Colonic mucosa (tissue), 4 donors: ENCODE measurements at regions not wholly inside any gene's neighbourhood (a gene's known extent, or its start where the extent isn't known, plus 50 kb on each side); places are given as distances from the start of the nearest gene placed in this dataset.

Source experiments
- DNase-seq: peaks from one replicate; pipeline ENCODE4 v3.0.0-alpha.2; 2020
- H3K27ac ChIP-seq: fragments of 200-600 bp; one replicate; pipeline ENCODE4 v1.8.0; 2021
- H3K27me3 ChIP-seq: fragments of 200-600 bp; one replicate; pipeline ENCODE4 v1.8.0; 2021
- H3K36me3 ChIP-seq: fragments of 200-600 bp; one replicate; pipeline ENCODE4 v1.8.0; 2021
- H3K4me1 ChIP-seq: fragments of 200-600 bp; one replicate; pipeline ENCODE4 v1.8.0; 2021; ENCODE audit warnings: mild to moderate bottlenecking
- H3K4me3 ChIP-seq: fragments of 200-600 bp; one replicate; pipeline ENCODE4 v1.8.0; 2021
- H3K9ac ChIP-seq, 2 donors: one replicate each; pipeline ENCODE4 v1.7.0; 2013; ENCODE audit warnings: control low read depth in 2 of 2, low read depth in 2 of 2, low read length in 2 of 2
- H3K9me3 ChIP-seq: fragments of 200-600 bp; one replicate; pipeline ENCODE4 v1.8.0; 2021
- CTCF ChIP-seq: fragments of 200-600 bp; IDR thresholded peaks from one replicate; pipeline ENCODE4 v1.8.0; 2022; ENCODE audit warnings: antibody characterized with exemption, mild to moderate bottlenecking
- intact Hi-C: fragments of 100-400 bp; cut with DNase I; formaldehyde crosslinking; loops from one replicate; pipeline ENCODE4 v1.14.1; 2022
- donor health status: healthy.
- donor health status: DM: no; HTN: no; CAD: no.
- donor health status: DM: no; HTN: no; CAD: no.

- Histone ChIP-seq H3K4me1 (no peaks in the 10 kb centered on the region), H3K9ac (no peak overlapping the region), H3K36me3 (no peaks in the 10 kb centered on the region), H3K4me3 (no peak overlapping the region), H3K9me3 (no peaks in the 10 kb centered on the region), H3K27me3 (no peaks in the 10 kb centered on the region), H3K27ac (no peak overlapping the region)
- no peak for DNase-seq
- intact Hi-C loops, result loop anchor here (5.0 kb wide), 1 partner anchor 239 kb away; the partner anchor contains the start of gene SNX18
- no peak for TF ChIP-seq CTCF
Measured at GRCh38 chr5:54756301-54756700, 229.1 kb downstream of the ESM1 start.

GRCh38 chr5:54754878-54755277, 230.5 kb downstream of the ESM1 start:
- no peaks in the 10 kb centered on the region for H3K4me1 ChIP-seq
- no peaks in the 10 kb centered on the region for H3K36me3 ChIP-seq
- TF ChIP-seq CTCF, result no peak
- H3K4me3 ChIP-seq, result no peak overlapping the region
- H3K27me3 ChIP-seq, result no peaks in the 10 kb centered on the region
- no peak overlapping the region for H3K27ac ChIP-seq
- no peak overlapping the region for H3K9ac ChIP-seq
- DNase-seq, result no peak
- no peaks in the 10 kb centered on the region for H3K9me3 ChIP-seq
- intact Hi-C loops, result loop anchor here (5.0 kb wide), 1 partner anchor 238 kb away; the partner anchor contains the start of gene SNX18

GRCh38 chr5:54754420-54754819, 231.0 kb downstream of the ESM1 start:
- no peak for DNase-seq
- no peak for TF ChIP-seq CTCF
- Histone ChIP-seq H3K4me1 (no peaks in the 10 kb centered on the region), H3K27me3 (no peaks in the 10 kb centered on the region), H3K9ac (no peak overlapping the region), H3K9me3 (no peaks in the 10 kb centered on the region), H3K27ac (no peak overlapping the region), H3K4me3 (no peak overlapping the region), H3K36me3 (no peaks in the 10 kb centered on the region)
- intact Hi-C loops, result no loop called here

GRCh38 chr5:54753753-54754152, 231.6 kb downstream of the ESM1 start:
- no peak overlapping the region for H3K9ac ChIP-seq
- H3K9me3 ChIP-seq, result no peaks in the 10 kb centered on the region
- no peaks in the 10 kb centered on the region for H3K36me3 ChIP-seq
- intact Hi-C loops, result no loop called here
- H3K4me3 ChIP-seq, result no peak overlapping the region
- no peak for TF ChIP-seq CTCF
- no peaks in the 10 kb centered on the region for H3K27me3 ChIP-seq
- no peak for DNase-seq
- no peaks in the 10 kb centered on the region for H3K4me1 ChIP-seq
- H3K27ac ChIP-seq, result no peak overlapping the region

- no peak overlapping the region for H3K4me3 ChIP-seq
- no peaks in the 10 kb centered on the region for H3K9me3 ChIP-seq
- no peak for DNase-seq
- no peaks in the 10 kb centered on the region for H3K4me1 ChIP-seq
- no peak for TF ChIP-seq CTCF
- peak overlapping the region in 1 of 2 donors; percentile 9 for H3K9ac ChIP-seq
- H3K27ac ChIP-seq, result no peak overlapping the region
- no peaks in the 10 kb centered on the region for H3K27me3 ChIP-seq
- no peaks in the 10 kb centered on the region for H3K36me3 ChIP-seq
- intact Hi-C loops, result no loop called here
Measured at GRCh38 chr5:54753034-54753433, 232.4 kb downstream of the ESM1 start.

- H3K4me3 ChIP-seq, result no peak overlapping the region
- TF ChIP-seq CTCF, result no peak
- intact Hi-C loops, result no loop called here
- no peaks in the 10 kb centered on the region for H3K9me3 ChIP-seq
- no peak overlapping the region for H3K27ac ChIP-seq
- H3K36me3 ChIP-seq, result no peaks in the 10 kb centered on the region
- H3K4me1 ChIP-seq, result peaks cover 4% of the 10 kb centered on the region
- no peak overlapping the region for H3K9ac ChIP-seq
- no peaks in the 10 kb centered on the region for H3K27me3 ChIP-seq
- no peak for DNase-seq
Measured at GRCh38 chr5:54748527-54748926, 231.0 kb downstream of the SNX18 start.
